Hepatocyte (in vitro differentiated cells): ENCODE measurements at regions not wholly inside any gene's neighbourhood (a gene's known extent, or its start where the extent isn't known, plus 50 kb on each side); places are given as distances from the start of the nearest gene placed in this dataset.

Experiments
- DNase-seq: peaks from one replicate; pipeline ENCODE4 v3.0.0-alpha.2; 2016; ENCODE audit warnings: low spot score
- H2AFZ ChIP-seq: fragments of 200-600 bp; sonication (generic); 2 replicates; pipeline ENCODE4 v1.6.0; 2016; ENCODE audit warnings: antibody characterized with exemption, mild to moderate bottlenecking
- H3K27ac ChIP-seq: fragments of 200-600 bp; sonication (generic); 2 replicates; pipeline ENCODE4 v1.5.1; 2016; ENCODE audit warnings: mild to moderate bottlenecking
- H3K27me3 ChIP-seq: fragments of 200-600 bp; sonication (generic); 2 replicates; pipeline ENCODE4 v1.6.1; 2016
- H3K36me3 ChIP-seq: fragments of 200-600 bp; sonication (generic); replicated peaks from 2 replicates; pipeline ENCODE4 v1.5.1; 2016; ENCODE audit warnings: low read depth; ENCODE audit not compliant: insufficient read depth
- H3K4me1 ChIP-seq: fragments of 200-600 bp; sonication (generic); 2 replicates; pipeline ENCODE4 v1.5.1; 2016; ENCODE audit warnings: mild to moderate bottlenecking, moderate library complexity; ENCODE audit not compliant: insufficient read depth
- H3K4me2 ChIP-seq: fragments of 200-600 bp; sonication (generic); 2 replicates; pipeline ENCODE4 v1.6.0; 2016
- H3K4me3 ChIP-seq: fragments of 200-600 bp; sonication (generic); 2 replicates; pipeline ENCODE4 v1.5.1; 2016; ENCODE audit warnings: mild to moderate bottlenecking
- H3K79me2 ChIP-seq: fragments of 200-600 bp; sonication (generic); 2 replicates; pipeline ENCODE4 v1.6.0; 2017; ENCODE audit warnings: mild to moderate bottlenecking
- H3K9me2 ChIP-seq: fragments of 200-600 bp; sonication (generic); replicated peaks from 2 replicates; pipeline ENCODE4 v1.6.0; 2017; ENCODE audit warnings: mild to moderate bottlenecking; ENCODE audit not compliant: insufficient read depth
- H3K9me3 ChIP-seq: fragments of 200-600 bp; sonication (generic); 2 replicates; pipeline ENCODE4 v1.5.1; 2016; ENCODE audit warnings: low read depth, mild to moderate bottlenecking
- H4K20me1 ChIP-seq: fragments of 200-600 bp; sonication (generic); 2 replicates; pipeline ENCODE4 v1.6.0; 2016; ENCODE audit warnings: mild to moderate bottlenecking; ENCODE audit not compliant: insufficient read depth, poor library complexity, severe bottlenecking
- CTCF ChIP-seq: fragments of 200-600 bp; sonication (generic); IDR thresholded peaks from 2 replicates; pipeline ENCODE4 v1.5.1; 2016; ENCODE audit warnings: antibody characterized with exemption, mild to moderate bottlenecking; ENCODE audit not compliant: poor library complexity
- EZH2 ChIP-seq: fragments of 200-600 bp; sonication (generic); IDR thresholded peaks from 2 replicates; pipeline ENCODE4 v1.6.1; 2016; ENCODE audit warnings: antibody characterized with exemption, mild to moderate bottlenecking, borderline replicate concordance
- EZH2phosphoT487 ChIP-seq: fragments of 200-600 bp; sonication (generic); IDR thresholded peaks from one replicate; pipeline ENCODE4 v1.6.1; 2018; ENCODE audit warnings: antibody characterized with exemption, mild to moderate bottlenecking, low read depth, moderate library complexity; ENCODE audit not compliant: unreplicated experiment, severe bottlenecking
- WGBS: methylation state at CpG from one replicate; pipeline ENCODE4 v1.1.6; 2016; ENCODE audit warnings: low lambda C conversion rate; ENCODE audit errors: missing lambda C conversion rate; 5-methylcytosine and 5-hydroxymethylcytosine counted together

GRCh38 chr13:33973194-33973593, 155.2 kb downstream of the RFC3 start:
- no peaks in the 10 kb centered on the region for H3K36me3 ChIP-seq
- H3K4me3 ChIP-seq: no peak overlapping the region
- no peaks in the 10 kb centered on the region for H3K9me3 ChIP-seq
- H3K27ac ChIP-seq: no peak overlapping the region
- no peaks in the 10 kb centered on the region for H3K9me2 ChIP-seq
- TF ChIP-seq EZH2phosphoT487 (no peak), CTCF (no peak), EZH2 (no peak)
- no peak overlapping the region for H2AFZ ChIP-seq
- H3K4me2 ChIP-seq: no peak overlapping the region
- 91% methylated on average over 3 of the region's 3 CpGs for WGBS
- H3K4me1 ChIP-seq: no peaks in the 10 kb centered on the region
- no peak for DNase-seq
- no peaks in the 10 kb centered on the region for H3K27me3 ChIP-seq
- no peaks in the 10 kb centered on the region for H4K20me1 ChIP-seq
- no peaks in the 10 kb centered on the region for H3K79me2 ChIP-seq

- TF ChIP-seq EZH2 (no peak), EZH2phosphoT487 (no peak), CTCF (no peak)
- Histone ChIP-seq H4K20me1 (no peaks in the 10 kb centered on the region), H3K4me2 (no peak overlapping the region), H3K79me2 (no peaks in the 10 kb centered on the region), H3K27me3 (no peaks in the 10 kb centered on the region), H3K27ac (no peak overlapping the region), H3K4me3 (no peak overlapping the region), H3K9me2 (no peaks in the 10 kb centered on the region), H2AFZ (no peak overlapping the region), H3K9me3 (no peaks in the 10 kb centered on the region), H3K4me1 (no peaks in the 10 kb centered on the region), H3K36me3 (no peaks in the 10 kb centered on the region)
- no peak for DNase-seq
- WGBS: 92% methylated on average over 4 of the region's 4 CpGs
These were observed 159.0 kb downstream of the RFC3 start for GRCh38 chr13:33976965-33977364.

- no peaks in the 10 kb centered on the region for H3K36me3 ChIP-seq
- no peaks in the 10 kb centered on the region for H4K20me1 ChIP-seq
- no peak overlapping the region for H3K4me3 ChIP-seq
- H3K4me1 ChIP-seq: no peaks in the 10 kb centered on the region
- H3K9me3 ChIP-seq: no peaks in the 10 kb centered on the region
- 94% methylated on average over 3 of the region's 3 CpGs for WGBS
- H2AFZ ChIP-seq: no peak overlapping the region
- no peak overlapping the region for H3K27ac ChIP-seq
- H3K4me2 ChIP-seq: no peak overlapping the region
- no peak for DNase-seq
- no peaks in the 10 kb centered on the region for H3K9me2 ChIP-seq
- no peaks in the 10 kb centered on the region for H3K79me2 ChIP-seq
- H3K27me3 ChIP-seq: no peaks in the 10 kb centered on the region
- no peak for TF ChIP-seq EZH2
- no peak for TF ChIP-seq CTCF
- TF ChIP-seq EZH2phosphoT487: no peak
These were observed 160.7 kb downstream of the RFC3 start for GRCh38 chr13:33978653-33979052.

GRCh38 chr13:33992881-33993336, 175.0 kb downstream of the RFC3 start:
- Histone ChIP-seq H3K27ac (no peak overlapping the region), H3K4me3 (no peak overlapping the region), H3K36me3 (no peaks in the 10 kb centered on the region), H3K9me3 (no peaks in the 10 kb centered on the region), H3K27me3 (no peaks in the 10 kb centered on the region), H3K9me2 (no peaks in the 10 kb centered on the region), H3K4me2 (no peak overlapping the region), H3K79me2 (no peaks in the 10 kb centered on the region), H4K20me1 (no peaks in the 10 kb centered on the region), H3K4me1 (no peaks in the 10 kb centered on the region), H2AFZ (no peak overlapping the region)
- WGBS: 59% methylated on average over 2 of the region's 2 CpGs
- no peak for DNase-seq
- no peak for TF ChIP-seq EZH2phosphoT487
- no peak for TF ChIP-seq EZH2
- no peak for TF ChIP-seq CTCF
